ENCODE measurements at regions not wholly inside any gene's neighbourhood (a gene's known extent, or its start where the extent isn't known, plus 50 kb on each side); places are given as distances from the start of the nearest gene placed in this dataset.

GRCh38 chr5:88377705-88378656 is 109.3 kb upstream of the TMEM161B start:
- peaks cover 26% of the 10 kb centered on the region for H3K9me3 Mint-ChIP-seq
- H3K36me3 Mint-ChIP-seq (ENCODE audit: low read depth) = no peaks in the 10 kb centered on the region
- H3K27ac Mint-ChIP-seq = no peak overlapping the region
- DNase-seq = no peak
- TF ChIP-seq, protein P1, sequence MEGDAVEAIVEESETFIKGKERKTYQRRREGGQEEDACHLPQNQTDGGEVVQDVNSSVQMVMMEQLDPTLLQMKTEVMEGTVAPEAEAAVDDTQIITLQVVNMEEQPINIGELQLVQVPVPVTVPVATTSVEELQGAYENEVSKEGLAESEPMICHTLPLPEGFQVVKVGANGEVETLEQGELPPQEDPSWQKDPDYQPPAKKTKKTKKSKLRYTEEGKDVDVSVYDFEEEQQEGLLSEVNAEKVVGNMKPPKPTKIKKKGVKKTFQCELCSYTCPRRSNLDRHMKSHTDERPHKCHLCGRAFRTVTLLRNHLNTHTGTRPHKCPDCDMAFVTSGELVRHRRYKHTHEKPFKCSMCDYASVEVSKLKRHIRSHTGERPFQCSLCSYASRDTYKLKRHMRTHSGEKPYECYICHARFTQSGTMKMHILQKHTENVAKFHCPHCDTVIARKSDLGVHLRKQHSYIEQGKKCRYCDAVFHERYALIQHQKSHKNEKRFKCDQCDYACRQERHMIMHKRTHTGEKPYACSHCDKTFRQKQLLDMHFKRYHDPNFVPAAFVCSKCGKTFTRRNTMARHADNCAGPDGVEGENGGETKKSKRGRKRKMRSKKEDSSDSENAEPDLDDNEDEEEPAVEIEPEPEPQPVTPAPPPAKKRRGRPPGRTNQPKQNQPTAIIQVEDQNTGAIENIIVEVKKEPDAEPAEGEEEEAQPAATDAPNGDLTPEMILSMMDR (IDR thresholded peaks at IDR 0.05) = no peak
- no peaks in the 10 kb centered on the region for H3K27me3 Mint-ChIP-seq (ENCODE audit: insufficient read depth)
- H3K4me1 Mint-ChIP-seq (ENCODE audit: low read depth) = no peaks in the 10 kb centered on the region
- H3K4me3 Mint-ChIP-seq = no peak overlapping the region

DNA sequence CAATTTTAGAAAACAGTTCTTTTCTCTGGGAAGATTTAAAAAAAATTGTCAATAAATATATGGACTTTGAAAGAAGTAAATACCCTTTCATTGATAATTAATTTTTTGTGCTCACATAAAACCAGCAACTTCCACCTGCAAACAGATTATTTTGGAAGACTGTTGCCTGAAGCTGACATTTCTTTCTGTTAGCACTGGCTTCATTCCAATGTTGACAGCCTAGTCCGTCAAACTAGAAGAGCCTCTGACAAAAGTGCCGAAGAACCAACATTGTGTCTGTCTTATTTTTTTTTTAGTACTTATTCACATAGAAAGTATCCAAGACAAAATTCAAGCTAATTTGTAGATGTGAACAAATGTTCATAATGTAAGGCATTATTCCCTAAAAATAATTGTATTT is 108.6 kb upstream of the TMEM161B start:
- Mint-ChIP-seq H3K9me3 (peaks cover 26% of the 10 kb centered on the region), H3K27me3 (ENCODE audit: insufficient read depth) (no peaks in the 10 kb centered on the region), H3K36me3 (ENCODE audit: low read depth) (no peaks in the 10 kb centered on the region), H3K4me1 (ENCODE audit: low read depth) (no peaks in the 10 kb centered on the region), H3K4me3 (no peak overlapping the region), H3K27ac (no peak overlapping the region)
- no peak for DNase-seq
- TF ChIP-seq, protein P1 (IDR thresholded peaks at IDR 0.05) = no peak

DNA sequence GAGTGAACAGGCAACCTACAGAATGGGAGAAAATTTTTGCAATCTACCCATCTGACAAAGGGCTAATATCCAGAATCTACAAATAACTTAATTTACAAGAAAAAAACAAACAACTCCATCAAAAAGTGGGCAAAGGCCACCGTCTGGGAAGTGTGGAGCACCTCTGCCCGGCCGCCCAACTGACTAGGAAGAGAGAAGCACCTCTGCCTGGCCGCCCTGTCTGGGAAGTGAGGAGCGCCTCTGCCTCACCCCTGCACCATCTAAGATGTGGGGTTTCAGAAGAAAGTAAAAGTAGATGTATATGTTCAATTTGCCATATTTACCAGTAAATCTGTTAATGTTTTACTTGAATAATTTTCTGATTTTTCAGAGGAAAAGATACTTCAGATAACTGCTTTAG is 108.1 kb upstream of the TMEM161B start:
- DNase-seq = no peak
- no peaks in the 10 kb centered on the region for H3K27me3 Mint-ChIP-seq (ENCODE audit: insufficient read depth)
- no peaks in the 10 kb centered on the region for H3K36me3 Mint-ChIP-seq (ENCODE audit: low read depth)
- peaks cover 26% of the 10 kb centered on the region for H3K9me3 Mint-ChIP-seq
- no peaks in the 10 kb centered on the region for H3K4me1 Mint-ChIP-seq (ENCODE audit: low read depth)
- no peak overlapping the region for H3K27ac Mint-ChIP-seq
- H3K4me3 Mint-ChIP-seq = no peak overlapping the region
- TF ChIP-seq, protein P1 (IDR thresholded peaks at IDR 0.05) = no peak

GRCh38 chr5:88374391-88374790 is 105.7 kb upstream of the TMEM161B start:
- Mint-ChIP-seq H3K36me3 (ENCODE audit: low read depth) (no peaks in the 10 kb centered on the region), H3K4me1 (ENCODE audit: low read depth) (no peaks in the 10 kb centered on the region), H3K27me3 (ENCODE audit: insufficient read depth) (no peaks in the 10 kb centered on the region), H3K27ac (no peak overlapping the region), H3K4me3 (no peak overlapping the region), H3K9me3 (peaks cover 16% of the 10 kb centered on the region)
- TF ChIP-seq, protein P1 (IDR thresholded peaks at IDR 0.05) = no peak
- no peak for DNase-seq

DNA sequence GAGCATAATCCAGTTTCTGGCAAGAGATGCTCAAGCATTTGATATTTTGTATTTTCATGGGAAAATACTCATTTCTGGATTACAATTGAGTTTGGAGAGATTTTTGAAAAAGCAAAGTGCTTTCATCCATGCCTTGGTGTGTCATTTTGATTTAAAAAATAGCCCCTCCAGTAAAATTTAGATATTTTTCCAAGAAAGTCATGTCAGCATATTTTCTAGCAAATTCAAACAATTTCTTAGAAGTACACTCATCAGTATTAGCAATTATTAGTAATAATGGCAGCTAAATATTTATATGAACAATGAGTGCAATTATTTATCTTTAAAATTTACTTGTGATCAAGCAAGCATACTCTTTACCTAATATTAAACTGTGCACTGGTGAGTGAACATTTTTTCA is 102.2 kb upstream of the TMEM161B start:
- TF ChIP-seq, protein P1 (IDR thresholded peaks at IDR 0.05) = no peak
- Mint-ChIP-seq H3K4me1 (ENCODE audit: low read depth) (no peaks in the 10 kb centered on the region), H3K9me3 (peaks cover 8% of the 10 kb centered on the region; the same call in 1 of the 2 replicates), H3K36me3 (ENCODE audit: low read depth) (no peaks in the 10 kb centered on the region), H3K27ac (no peak overlapping the region), H3K4me3 (no peak overlapping the region), H3K27me3 (ENCODE audit: insufficient read depth) (no peaks in the 10 kb centered on the region)
- DNase-seq = no peak
